Left lobe of liver (tissue), 2 donors: ENCODE measurements at regions not wholly inside any gene's neighbourhood (a gene's known extent, or its start where the extent isn't known, plus 50 kb on each side); places are given as distances from the start of the nearest gene placed in this dataset.

ENCODE experiments used
- ATAC-seq: fragments of 200-7000 bp; cut with Tn5 transposase; one replicate; pipeline ENCODE4 v1.9.1; 2020; ENCODE audit warnings: mild to moderate bottlenecking, moderate library complexity
- DNase-seq: peaks from one replicate; pipeline ENCODE4 v3.0.0-alpha.2; 2020; ENCODE audit warnings: low spot score
- donor health status: DM: no; HTN: no; CAD: no; lungs with moderate emphysema.
- donor health status: DM: no; HTN: yes; CAD: no.

- ATAC-seq (no peak), DNase-seq (no peak)
Observed at GRCh38 chr20:36104244-36104643, 50.3 kb upstream of the EPB41L1 start.
